PC-9 (cell line): ENCODE measurements at regions not wholly inside any gene's neighbourhood (a gene's known extent, or its start where the extent isn't known, plus 50 kb on each side); places are given as distances from the start of the nearest gene placed in this dataset.

ENCODE experiments used
- BruUV-seq: library from RNA; stranded (reverse); fragments of 400-500 nt; replicated peaks from 2 replicates; lab custom pipeline; 2021; lab: Mats Ljungman, UMichigan
- CTCF ChIA-PET: fragments of 300-600 bp; sonication (Branson Sonifier 250); formaldehyde crosslinking; loops from one replicate; lab custom pipeline; 2022; ENCODE audit warnings: antibody characterized with exemption; lab: Charles Lee
- POLR2A ChIA-PET: fragments of 300-600 bp; sonication (Branson Sonifier 250); formaldehyde crosslinking; loops from one replicate; lab custom pipeline; 2022; ENCODE audit warnings: antibody characterized with exemption; ENCODE audit not compliant: unreplicated experiment; lab: Charles Lee
- DNase-seq, 2 experiments: peaks; one replicate each; pipeline versions ENCODE4 v3.0.0 to v3.0.0-alpha.2; 2015 to 2022; ENCODE audit warnings: mixed read lengths in 1 of 2
- H2AFZ ChIP-seq: fragments of 200-600 bp; sonication (generic); 2 replicates; pipeline ENCODE4 v1.8.1; 2017; ENCODE audit warnings: antibody characterized with exemption
- H3F3A ChIP-seq: fragments of 200-600 bp; sonication (generic); 2 replicates; pipeline ENCODE4 v1.8.1; 2017; ENCODE audit warnings: antibody characterized with exemption, mild to moderate bottlenecking, low read depth; ENCODE audit not compliant: insufficient read depth
- H3K27ac ChIP-seq: fragments of 200-600 bp; sonication (generic); 2 replicates; pipeline ENCODE4 v1.6.1; 2016; ENCODE audit warnings: mixed run types
- H3K27me3 ChIP-seq: fragments of 200-600 bp; sonication (generic); 2 replicates; pipeline ENCODE4 v1.6.1; 2016; ENCODE audit warnings: low read depth, mixed run types; ENCODE audit not compliant: insufficient read depth
- H3K36me3 ChIP-seq: fragments of 200-600 bp; sonication (generic); 2 replicates; pipeline ENCODE4 v1.6.1; 2016; ENCODE audit warnings: low read depth, mixed run types
- H3K4me1 ChIP-seq: fragments of 200-600 bp; sonication (generic); replicated peaks from 2 replicates; pipeline ENCODE4 v1.6.1; 2016; ENCODE audit warnings: mixed run types; ENCODE audit not compliant: insufficient read depth
- H3K4me2 ChIP-seq: fragments of 200-600 bp; sonication (generic); 2 replicates; pipeline ENCODE4 v1.6.1; 2017; ENCODE audit warnings: mixed run types
- H3K4me3 ChIP-seq: fragments of 200-600 bp; sonication (generic); 2 replicates; pipeline ENCODE4 v1.6.1; 2016; ENCODE audit warnings: mixed run types
- H3K79me2 ChIP-seq: fragments of 200-600 bp; sonication (generic); 2 replicates; pipeline ENCODE4 v1.6.1; 2017; ENCODE audit warnings: low read depth, mixed run types
- H3K9me2 ChIP-seq: fragments of 200-600 bp; sonication (generic); 2 replicates; pipeline ENCODE4 v1.8.1; 2017; ENCODE audit warnings: mild to moderate bottlenecking; ENCODE audit not compliant: insufficient read depth
- H3K9me3 ChIP-seq: fragments of 200-600 bp; sonication (generic); 2 replicates; pipeline ENCODE4 v1.8.1; 2016; ENCODE audit warnings: low read depth; ENCODE audit not compliant: insufficient read depth
- H4K20me1 ChIP-seq: fragments of 200-600 bp; sonication (generic); 2 replicates; pipeline ENCODE4 v1.8.1; 2017; ENCODE audit not compliant: insufficient read depth
- EZH2 ChIP-seq: fragments of 200-600 bp; sonication (generic); IDR thresholded peaks from 2 replicates; pipeline ENCODE4 v1.8.0; 2017; ENCODE audit warnings: antibody characterized with exemption, low read depth
- intact Hi-C: fragments of 100-400 bp; cut with micrococcal nuclease; formaldehyde crosslinking; loops from one replicate; pipeline ENCODE4 v1.10.0; 2022; ENCODE audit not compliant: unreplicated experiment
- TF ChIP-seq, protein P1 (sequence below): fragments of 200-600 bp; sonication (generic); conservative IDR thresholded peaks from 2 replicates; pipeline ENCODE4 v1.6.1; 2017; ENCODE audit warnings: mixed run types, antibody characterized with exemption, mild to moderate bottlenecking, moderate library complexity

DNA sequence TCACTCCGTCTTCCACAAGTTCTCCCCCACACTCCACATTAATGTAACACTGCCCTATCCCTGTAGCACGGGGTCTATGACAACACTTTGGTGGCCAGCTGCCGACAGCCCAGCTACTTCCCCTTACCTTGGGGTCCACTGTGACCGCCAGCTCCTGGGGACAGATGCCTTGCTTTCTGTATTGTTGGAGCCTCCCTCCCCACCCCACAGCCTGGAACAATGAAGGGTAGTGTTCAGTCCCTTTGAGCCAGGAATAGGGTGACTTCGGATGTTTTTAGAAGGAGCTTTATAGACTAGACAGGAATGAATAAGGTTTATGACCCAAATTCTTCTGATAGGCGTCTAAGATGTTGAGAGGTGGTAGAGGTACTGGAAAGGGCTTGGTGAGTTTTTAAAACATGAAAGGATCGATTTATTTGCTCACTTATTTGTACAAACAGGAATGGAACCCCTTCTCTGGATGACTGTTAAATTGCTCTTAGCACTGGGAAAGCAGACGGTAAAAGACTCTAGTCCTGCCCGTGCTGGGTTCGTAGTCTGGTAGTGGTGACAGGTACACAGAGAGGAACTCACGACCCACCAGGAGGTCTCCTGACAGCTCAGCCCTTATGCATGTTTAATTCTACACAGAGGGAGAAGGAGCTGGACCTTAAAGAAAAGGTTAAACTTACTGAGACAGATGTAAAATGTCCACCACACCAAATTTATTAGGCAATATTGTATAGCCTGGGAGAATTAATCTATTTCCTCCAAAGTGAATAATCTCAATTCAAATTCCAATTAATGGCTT is 90.9 kb downstream of the MYCN start:
- no peaks in the 10 kb centered on the region for H3K36me3 ChIP-seq
- ChIA-PET CTCF (no interaction called here), POLR2A (no interaction called here)
- H3K4me2 ChIP-seq: no peak overlapping the region
- no peaks in the 10 kb centered on the region for H3K9me2 ChIP-seq
- no peak for TF ChIP-seq EZH2
- TF ChIP-seq, protein P1, sequence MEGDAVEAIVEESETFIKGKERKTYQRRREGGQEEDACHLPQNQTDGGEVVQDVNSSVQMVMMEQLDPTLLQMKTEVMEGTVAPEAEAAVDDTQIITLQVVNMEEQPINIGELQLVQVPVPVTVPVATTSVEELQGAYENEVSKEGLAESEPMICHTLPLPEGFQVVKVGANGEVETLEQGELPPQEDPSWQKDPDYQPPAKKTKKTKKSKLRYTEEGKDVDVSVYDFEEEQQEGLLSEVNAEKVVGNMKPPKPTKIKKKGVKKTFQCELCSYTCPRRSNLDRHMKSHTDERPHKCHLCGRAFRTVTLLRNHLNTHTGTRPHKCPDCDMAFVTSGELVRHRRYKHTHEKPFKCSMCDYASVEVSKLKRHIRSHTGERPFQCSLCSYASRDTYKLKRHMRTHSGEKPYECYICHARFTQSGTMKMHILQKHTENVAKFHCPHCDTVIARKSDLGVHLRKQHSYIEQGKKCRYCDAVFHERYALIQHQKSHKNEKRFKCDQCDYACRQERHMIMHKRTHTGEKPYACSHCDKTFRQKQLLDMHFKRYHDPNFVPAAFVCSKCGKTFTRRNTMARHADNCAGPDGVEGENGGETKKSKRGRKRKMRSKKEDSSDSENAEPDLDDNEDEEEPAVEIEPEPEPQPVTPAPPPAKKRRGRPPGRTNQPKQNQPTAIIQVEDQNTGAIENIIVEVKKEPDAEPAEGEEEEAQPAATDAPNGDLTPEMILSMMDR: no peak
- H2AFZ ChIP-seq: no peak overlapping the region
- no peaks in the 10 kb centered on the region for H3K79me2 ChIP-seq
- peaks cover 64% of the 10 kb centered on the region for H3K27me3 ChIP-seq
- no peak overlapping the region for H3K27ac ChIP-seq
- no peak for DNase-seq
- H3K4me3 ChIP-seq: no peak overlapping the region
- no peaks in the 10 kb centered on the region for H3F3A ChIP-seq
- H3K9me3 ChIP-seq: no peaks in the 10 kb centered on the region
- H3K4me1 ChIP-seq: no peaks in the 10 kb centered on the region
- no peaks in the 10 kb centered on the region; the same call in 1 of the 2 replicates for H4K20me1 ChIP-seq
- no TSS peak for BruUV-seq
- intact Hi-C loops: no loop called here

DNA sequence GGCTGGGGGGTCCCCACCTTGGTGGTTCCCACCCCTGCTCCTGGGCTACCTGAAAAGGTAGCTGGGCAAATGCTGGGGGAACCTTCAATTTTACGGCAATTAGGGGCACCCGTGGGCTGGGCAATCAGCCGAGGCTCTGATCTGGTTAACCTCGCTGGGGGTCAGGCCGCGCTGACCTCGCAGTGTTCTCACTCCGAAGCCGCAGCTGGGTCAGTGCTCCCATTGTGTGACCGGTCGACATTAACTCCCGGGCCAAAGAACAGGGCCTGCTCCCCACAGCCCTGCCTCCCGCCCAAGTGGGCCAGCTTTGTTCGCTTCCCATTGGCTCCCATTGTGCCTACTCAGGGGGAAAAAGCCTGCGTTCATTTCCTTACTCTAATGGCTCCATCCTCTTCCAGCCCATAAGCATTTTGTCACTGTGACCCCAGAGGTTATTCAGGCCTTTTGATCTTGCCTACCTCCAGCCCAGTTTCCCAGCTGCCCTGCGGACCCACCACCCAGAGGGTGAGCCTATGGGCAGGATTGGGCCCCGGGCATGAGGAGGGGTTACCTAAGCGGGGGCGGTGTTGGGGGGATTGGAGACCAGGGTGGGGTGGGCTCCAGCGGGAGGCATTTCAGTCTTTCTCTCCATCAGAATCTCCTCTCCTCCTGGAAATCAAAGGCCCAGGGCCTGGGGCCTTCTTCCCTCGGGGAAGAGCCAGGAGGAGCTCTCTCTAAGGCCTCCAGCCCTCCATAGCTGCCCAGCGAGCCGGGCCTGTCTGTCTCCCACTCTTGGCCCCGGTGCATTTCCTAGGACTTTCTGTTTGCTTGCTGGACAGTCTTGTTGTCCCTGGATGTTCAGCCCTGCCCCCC is 90.1 kb downstream of the MYCN start:
- DNase-seq: no peak
- intact Hi-C loops: no loop called here
- Histone ChIP-seq H3K9me3 (no peaks in the 10 kb centered on the region), H3F3A (no peaks in the 10 kb centered on the region), H3K27ac (no peak overlapping the region), H3K4me1 (no peaks in the 10 kb centered on the region), H3K79me2 (no peaks in the 10 kb centered on the region), H4K20me1 (no peaks in the 10 kb centered on the region; the same call in 1 of the 2 replicates), H3K9me2 (no peaks in the 10 kb centered on the region), H3K4me3 (no peak overlapping the region), H2AFZ (no peak overlapping the region), H3K4me2 (no peak overlapping the region), H3K36me3 (no peaks in the 10 kb centered on the region), H3K27me3 (peaks cover 72% of the 10 kb centered on the region)
- ChIA-PET POLR2A (no interaction called here), CTCF (no interaction called here)
- no TSS peak for BruUV-seq
- TF ChIP-seq, protein P1: no peak

GRCh38 chr2:16028644-16029043 is 88.3 kb downstream of the MYCN start:
- TF ChIP-seq, protein P1: no peak
- no peak for TF ChIP-seq EZH2
- no peaks in the 10 kb centered on the region for H3K79me2 ChIP-seq
- H3K4me2 ChIP-seq: no peak overlapping the region
- no peaks in the 10 kb centered on the region; the same call in none of the 2 replicates for H4K20me1 ChIP-seq
- no peaks in the 10 kb centered on the region for H3K9me3 ChIP-seq
- intact Hi-C loops: no loop called here
- no peak overlapping the region for H2AFZ ChIP-seq
- no peaks in the 10 kb centered on the region for H3K9me2 ChIP-seq
- no peaks in the 10 kb centered on the region for H3K36me3 ChIP-seq
- no TSS peak for BruUV-seq
- H3K4me1 ChIP-seq: no peaks in the 10 kb centered on the region
- no peak for DNase-seq
- ChIA-PET CTCF (interaction anchor here (0.7 kb wide), 1 partner anchor 120 kb away, joined by 3 read pairs; no protein-coding TSS in a partner anchor), POLR2A (no interaction called here)
- no peaks in the 10 kb centered on the region for H3F3A ChIP-seq
- no peak overlapping the region for H3K27ac ChIP-seq
- no peak overlapping the region for H3K4me3 ChIP-seq
- H3K27me3 ChIP-seq: peaks cover 80% of the 10 kb centered on the region
